Osteocyte (in vitro differentiated cells): ENCODE measurements at regions not wholly inside any gene's neighbourhood (a gene's known extent, or its start where the extent isn't known, plus 50 kb on each side); places are given as distances from the start of the nearest gene placed in this dataset.

Source experiments
- DNase-seq: peaks from one replicate; pipeline ENCODE4 v3.0.0; 2021; ENCODE audit warnings: mixed read lengths; ENCODE audit not compliant: unreplicated experiment; ENCODE audit errors: extremely low spot score
- H3K27ac Mint-ChIP-seq: one replicate; pipeline ENCODE4 v1.8.0; 2021; ENCODE audit warnings: mild to moderate bottlenecking, mixed read lengths; ENCODE audit not compliant: unreplicated experiment
- H3K27me3 Mint-ChIP-seq: one replicate; pipeline ENCODE4 v1.8.0; 2021; ENCODE audit warnings: mixed read lengths; ENCODE audit not compliant: unreplicated experiment
- H3K36me3 Mint-ChIP-seq: one replicate; pipeline ENCODE4 v1.8.0; 2021; ENCODE audit warnings: mixed read lengths; ENCODE audit not compliant: unreplicated experiment
- H3K4me1 Mint-ChIP-seq: one replicate; pipeline ENCODE4 v1.8.0; 2021; ENCODE audit warnings: mixed read lengths; ENCODE audit not compliant: unreplicated experiment
- H3K4me3 Mint-ChIP-seq: one replicate; pipeline ENCODE4 v1.8.0; 2021; ENCODE audit warnings: mild to moderate bottlenecking, moderate library complexity, mixed read lengths; ENCODE audit not compliant: unreplicated experiment
- H3K9me3 Mint-ChIP-seq: one replicate; pipeline ENCODE4 v1.8.0; 2021; ENCODE audit warnings: mixed read lengths; ENCODE audit not compliant: unreplicated experiment
- TF ChIP-seq, protein P1 (sequence below): fragments of 200-600 bp; sonication (generic); IDR thresholded peaks from 2 replicates; pipeline ENCODE4 v1.5.0; 2021; ENCODE audit warnings: antibody characterized with exemption, mild to moderate bottlenecking, moderate library complexity

DNA sequence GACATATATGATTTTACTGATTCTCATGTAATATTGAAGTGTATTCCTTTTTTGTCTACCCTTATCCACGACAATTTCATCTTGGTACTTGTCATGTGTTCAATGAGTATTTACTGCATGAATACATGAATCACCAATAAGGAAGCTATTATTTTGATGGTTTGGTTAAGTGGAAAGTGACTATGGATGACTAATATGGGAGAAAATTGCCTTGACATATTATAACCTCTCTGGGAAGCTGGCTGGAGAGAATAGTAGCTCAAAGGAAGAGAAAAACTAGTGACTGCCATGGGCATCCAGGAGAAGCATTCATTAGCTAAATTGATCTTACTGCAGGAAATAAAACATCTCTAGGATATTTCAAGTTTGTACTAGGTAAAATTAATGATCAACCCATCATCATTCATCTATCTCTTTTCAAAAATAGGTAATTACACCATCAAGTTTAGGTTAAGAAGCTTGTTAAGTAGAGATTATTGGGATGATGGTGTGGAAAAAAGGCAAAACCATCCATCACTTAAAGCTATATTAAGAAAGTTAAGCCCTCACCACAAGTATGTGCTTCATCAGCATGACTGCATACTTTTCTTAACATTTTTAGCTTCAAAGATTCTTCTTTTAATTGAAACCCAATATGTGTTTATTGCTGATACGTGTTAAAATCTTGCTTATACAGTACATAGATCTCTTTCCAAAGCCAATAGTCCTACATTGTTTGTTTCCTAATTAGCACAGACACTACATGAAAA lies 455.2 kb upstream of the ARPP21 start:
- no peak overlapping the region for H3K4me3 Mint-ChIP-seq
- H3K4me1 Mint-ChIP-seq: peaks cover 2% of the 10 kb centered on the region
- H3K27ac Mint-ChIP-seq: no peak overlapping the region
- peaks cover 13% of the 10 kb centered on the region for H3K9me3 Mint-ChIP-seq
- peaks cover 7% of the 10 kb centered on the region for H3K27me3 Mint-ChIP-seq
- no peaks in the 10 kb centered on the region for H3K36me3 Mint-ChIP-seq
- no peak for DNase-seq
- TF ChIP-seq, protein P1, sequence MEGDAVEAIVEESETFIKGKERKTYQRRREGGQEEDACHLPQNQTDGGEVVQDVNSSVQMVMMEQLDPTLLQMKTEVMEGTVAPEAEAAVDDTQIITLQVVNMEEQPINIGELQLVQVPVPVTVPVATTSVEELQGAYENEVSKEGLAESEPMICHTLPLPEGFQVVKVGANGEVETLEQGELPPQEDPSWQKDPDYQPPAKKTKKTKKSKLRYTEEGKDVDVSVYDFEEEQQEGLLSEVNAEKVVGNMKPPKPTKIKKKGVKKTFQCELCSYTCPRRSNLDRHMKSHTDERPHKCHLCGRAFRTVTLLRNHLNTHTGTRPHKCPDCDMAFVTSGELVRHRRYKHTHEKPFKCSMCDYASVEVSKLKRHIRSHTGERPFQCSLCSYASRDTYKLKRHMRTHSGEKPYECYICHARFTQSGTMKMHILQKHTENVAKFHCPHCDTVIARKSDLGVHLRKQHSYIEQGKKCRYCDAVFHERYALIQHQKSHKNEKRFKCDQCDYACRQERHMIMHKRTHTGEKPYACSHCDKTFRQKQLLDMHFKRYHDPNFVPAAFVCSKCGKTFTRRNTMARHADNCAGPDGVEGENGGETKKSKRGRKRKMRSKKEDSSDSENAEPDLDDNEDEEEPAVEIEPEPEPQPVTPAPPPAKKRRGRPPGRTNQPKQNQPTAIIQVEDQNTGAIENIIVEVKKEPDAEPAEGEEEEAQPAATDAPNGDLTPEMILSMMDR: no peak

DNA sequence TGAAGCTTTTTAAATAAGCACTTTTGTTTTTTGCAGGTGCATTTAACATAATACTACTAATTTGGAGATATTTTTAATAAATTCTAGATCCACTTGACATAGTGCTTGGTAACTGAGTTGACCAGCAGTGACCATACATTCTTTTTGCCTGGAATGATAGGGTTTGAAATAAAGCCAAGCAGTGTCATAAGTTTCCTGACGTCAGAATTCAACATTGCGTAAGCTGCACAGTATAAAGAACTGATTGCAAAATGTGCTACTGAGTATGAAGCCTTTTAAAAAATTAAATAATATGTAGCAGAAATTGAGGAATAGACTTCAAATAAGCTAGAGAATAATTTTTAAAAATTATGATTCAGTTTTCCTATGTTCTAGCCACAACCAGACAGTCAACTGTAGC lies 454.6 kb upstream of the ARPP21 start:
- Mint-ChIP-seq H3K9me3 (peaks cover 13% of the 10 kb centered on the region), H3K27ac (no peak overlapping the region), H3K27me3 (peaks cover 7% of the 10 kb centered on the region), H3K4me3 (no peak overlapping the region), H3K36me3 (no peaks in the 10 kb centered on the region), H3K4me1 (peaks cover 2% of the 10 kb centered on the region)
- TF ChIP-seq, protein P1: no peak
- no peak for DNase-seq

DNA sequence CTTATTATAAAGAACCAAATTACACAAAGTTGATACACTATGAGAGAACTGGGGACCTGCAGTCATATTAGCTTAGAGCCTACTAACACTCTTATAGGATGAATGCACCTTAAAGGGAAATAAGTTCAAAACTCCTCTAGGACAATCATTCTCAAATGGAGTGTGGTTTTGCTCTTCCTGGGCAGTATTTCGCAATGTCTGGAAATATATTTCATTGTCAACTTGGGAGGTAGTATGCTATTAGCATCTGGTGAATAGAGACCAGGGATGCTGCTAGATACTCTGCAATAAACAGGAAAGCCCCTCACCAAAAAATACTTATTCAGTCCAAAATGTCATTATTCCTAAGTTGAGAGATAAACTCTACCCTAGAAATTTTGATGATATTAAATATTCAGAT lies 451.4 kb upstream of the ARPP21 start:
- Mint-ChIP-seq H3K9me3 (peaks cover 3% of the 10 kb centered on the region), H3K27ac (no peak overlapping the region), H3K36me3 (no peaks in the 10 kb centered on the region), H3K4me3 (no peak overlapping the region), H3K4me1 (peaks cover 2% of the 10 kb centered on the region), H3K27me3 (peaks cover 12% of the 10 kb centered on the region)
- TF ChIP-seq, protein P1: no peak
- no peak for DNase-seq

DNA sequence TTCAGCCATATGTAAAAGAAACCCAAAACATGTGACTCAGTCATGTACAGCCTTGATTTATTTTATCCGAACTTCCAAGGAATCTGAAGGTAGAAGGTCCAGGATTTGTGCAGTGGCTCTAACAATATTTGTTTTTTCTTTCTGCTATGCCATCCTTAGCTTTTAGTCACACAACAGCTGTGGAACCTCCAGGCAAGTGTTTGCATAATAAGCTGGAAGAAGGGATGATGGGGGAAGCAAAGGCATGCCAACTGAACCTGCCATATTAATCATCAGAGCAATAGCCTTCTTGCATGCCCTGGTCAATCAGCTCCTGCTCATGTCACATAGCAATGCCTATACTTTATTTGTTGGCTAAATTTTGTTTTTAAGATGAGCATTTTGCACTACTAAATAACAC lies 444.7 kb upstream of the ARPP21 start:
- TF ChIP-seq, protein P1: no peak
- no peaks in the 10 kb centered on the region for H3K36me3 Mint-ChIP-seq
- DNase-seq: no peak
- no peaks in the 10 kb centered on the region for H3K4me1 Mint-ChIP-seq
- no peaks in the 10 kb centered on the region for H3K9me3 Mint-ChIP-seq
- peaks cover 11% of the 10 kb centered on the region for H3K27me3 Mint-ChIP-seq
- no peak overlapping the region for H3K4me3 Mint-ChIP-seq
- no peak overlapping the region for H3K27ac Mint-ChIP-seq

DNA sequence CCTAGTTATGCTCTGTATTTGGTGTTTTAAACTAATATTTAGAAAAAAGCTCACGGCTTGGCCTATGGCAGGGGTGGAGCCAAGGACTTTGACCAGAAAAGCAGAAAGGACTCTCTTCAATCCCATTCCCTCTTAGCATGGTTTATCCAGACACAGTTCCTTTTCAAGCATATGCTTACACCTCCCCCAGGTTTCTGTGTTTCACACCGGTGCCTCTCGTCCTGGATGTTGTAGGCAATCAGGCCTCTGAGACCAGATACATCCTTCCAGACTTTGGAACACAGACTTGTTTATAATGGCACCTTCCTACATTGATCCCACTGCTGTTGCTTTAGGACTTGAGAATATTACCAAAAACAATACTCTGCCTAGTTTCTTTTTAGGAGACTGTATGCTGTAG lies 440.5 kb upstream of the ARPP21 start:
- TF ChIP-seq, protein P1: no peak
- Mint-ChIP-seq H3K27me3 (peaks cover 8% of the 10 kb centered on the region), H3K9me3 (no peaks in the 10 kb centered on the region), H3K36me3 (no peaks in the 10 kb centered on the region), H3K4me1 (no peaks in the 10 kb centered on the region), H3K27ac (no peak overlapping the region), H3K4me3 (no peak overlapping the region)
- DNase-seq: no peak
